ENCODE measurements at regions not wholly inside any gene's neighbourhood (a gene's known extent, or its start where the extent isn't known, plus 50 kb on each side); places are given as distances from the start of the nearest gene placed in this dataset.

DNA sequence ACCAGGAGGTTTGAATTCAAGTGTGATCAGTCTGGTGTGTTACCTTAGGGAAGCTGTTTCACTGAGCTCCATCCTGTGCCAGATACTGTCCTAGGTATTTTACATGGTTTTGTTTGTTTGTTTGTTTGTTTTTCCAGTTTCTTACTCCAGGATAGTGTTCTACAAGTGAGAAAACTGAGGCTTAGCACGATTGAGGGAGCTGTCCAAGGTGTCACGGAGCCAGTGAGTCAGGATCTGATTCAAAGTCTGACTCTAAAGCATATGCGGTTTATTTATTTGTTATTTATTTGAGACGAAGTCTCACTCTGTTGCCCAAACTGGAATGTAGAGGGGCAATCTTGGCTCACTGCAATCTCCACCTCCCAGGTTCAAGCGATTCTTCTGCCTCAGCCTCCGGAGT lies 79.7 kb upstream of the GNG2 start:
- TF ChIP-seq POLR2AphosphoS5 (IDR thresholded peaks at IDR 0.05; ENCODE audit: low read depth, low read length), result no peak
- no peak for TF ChIP-seq SIN3A (IDR thresholded peaks at IDR 0.05; ENCODE audit: borderline replicate concordance, insufficient read depth, low read length)
- TF ChIP-seq FOXP2 (optimal IDR thresholded peaks at IDR 0.05; ENCODE audit: borderline replicate concordance, extremely low read depth, extremely low read length, insufficient read depth), result no peak
- no peak for TF ChIP-seq TAF1 (IDR thresholded peaks at IDR 0.05; ENCODE audit: borderline replicate concordance, insufficient read depth, low read length)
- TF ChIP-seq REST (IDR thresholded peaks at IDR 0.05; ENCODE audit: insufficient read depth in 1 of 2, low read depth in 2 of 2, low read length in 2 of 2), result peak; percentile 70 to 89

DNA sequence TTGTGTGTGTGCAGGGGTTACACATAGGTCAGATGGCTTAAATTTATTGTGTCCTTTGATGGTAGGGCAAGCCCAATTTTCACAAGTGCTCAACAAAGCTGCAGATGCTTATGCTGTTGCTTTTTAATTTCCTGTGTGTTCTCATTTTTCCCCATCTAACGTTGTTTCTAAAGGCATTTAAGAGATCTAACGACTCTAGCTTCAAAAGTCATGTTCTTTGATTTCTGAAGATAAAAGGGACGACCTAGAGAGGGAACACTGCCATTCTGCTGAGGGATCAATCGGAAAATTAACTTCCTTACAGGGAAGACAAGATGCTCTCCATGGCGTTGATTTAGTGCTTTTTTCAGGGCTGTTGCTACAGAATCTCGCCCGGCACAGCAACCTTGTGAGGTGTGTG lies 79.0 kb upstream of the GNG2 start:
- TF ChIP-seq REST (IDR thresholded peaks at IDR 0.05; ENCODE audit: insufficient read depth in 1 of 2, low read depth in 2 of 2, low read length in 2 of 2), result no peak
- no peak for TF ChIP-seq TAF1 (IDR thresholded peaks at IDR 0.05; ENCODE audit: borderline replicate concordance, insufficient read depth, low read length)
- no peak for TF ChIP-seq SIN3A (IDR thresholded peaks at IDR 0.05; ENCODE audit: borderline replicate concordance, insufficient read depth, low read length)
- TF ChIP-seq FOXP2 (optimal IDR thresholded peaks at IDR 0.05; ENCODE audit: borderline replicate concordance, extremely low read depth, extremely low read length, insufficient read depth), result no peak
- TF ChIP-seq POLR2AphosphoS5 (IDR thresholded peaks at IDR 0.05; ENCODE audit: low read depth, low read length), result no peak

- TF ChIP-seq SIN3A (IDR thresholded peaks at IDR 0.05; ENCODE audit: borderline replicate concordance, insufficient read depth, low read length) (no peak), POLR2AphosphoS5 (IDR thresholded peaks at IDR 0.05; ENCODE audit: low read depth, low read length) (no peak), REST (IDR thresholded peaks at IDR 0.05; ENCODE audit: insufficient read depth in 1 of 2, low read depth in 2 of 2, low read length in 2 of 2) (no peak), TAF1 (IDR thresholded peaks at IDR 0.05; ENCODE audit: borderline replicate concordance, insufficient read depth, low read length) (no peak)
Measured at GRCh38 chr14:51782435-51782834, 78.0 kb upstream of the GNG2 start.

DNA sequence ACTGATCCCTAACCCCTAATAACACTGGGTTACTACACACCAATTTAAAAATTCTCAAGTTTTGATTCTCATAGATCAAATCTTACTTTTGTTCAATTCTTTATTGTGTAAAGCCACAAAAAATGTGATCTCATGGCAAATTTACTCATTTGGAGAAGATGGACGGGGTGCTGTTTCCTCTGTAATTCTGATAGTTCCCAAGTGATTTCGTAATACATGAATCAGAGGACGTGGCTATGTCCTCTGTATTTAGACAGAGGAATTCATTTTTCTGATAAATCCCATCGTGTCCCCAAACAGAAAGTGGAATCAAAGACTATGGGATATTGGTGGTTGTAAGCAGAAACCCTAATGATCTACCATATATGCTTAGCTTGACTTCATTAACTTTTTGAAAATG lies 76.6 kb upstream of the GNG2 start:
- no peak for TF ChIP-seq SIN3A (IDR thresholded peaks at IDR 0.05; ENCODE audit: borderline replicate concordance, insufficient read depth, low read length)
- no peak for TF ChIP-seq FOXP2 (optimal IDR thresholded peaks at IDR 0.05; ENCODE audit: borderline replicate concordance, extremely low read depth, extremely low read length, insufficient read depth)
- no peak for TF ChIP-seq POLR2AphosphoS5 (IDR thresholded peaks at IDR 0.05; ENCODE audit: low read depth, low read length)
- TF ChIP-seq TAF1 (IDR thresholded peaks at IDR 0.05; ENCODE audit: borderline replicate concordance, insufficient read depth, low read length), result no peak
- no peak for TF ChIP-seq REST (IDR thresholded peaks at IDR 0.05; ENCODE audit: insufficient read depth in 1 of 2, low read depth in 2 of 2, low read length in 2 of 2)

DNA sequence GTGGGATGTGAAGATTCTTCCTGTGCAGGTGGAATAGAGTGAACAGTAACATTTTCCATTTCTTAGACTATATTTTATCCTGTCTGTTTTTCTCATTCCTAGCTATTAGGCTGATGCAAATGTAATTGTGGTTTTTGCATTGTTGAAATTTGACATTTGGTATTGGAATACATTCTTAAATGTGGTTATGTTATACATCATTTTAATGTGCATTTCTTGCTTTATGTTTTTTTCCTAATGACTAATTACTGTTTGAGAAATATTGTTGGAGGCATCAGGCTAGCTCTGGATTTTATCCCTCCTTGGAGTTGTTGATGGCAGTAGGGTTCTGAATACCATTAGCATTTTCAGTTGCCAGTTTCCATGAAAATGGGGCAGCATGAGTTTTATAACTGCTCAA lies 75.9 kb upstream of the GNG2 start:
- TF ChIP-seq SIN3A (IDR thresholded peaks at IDR 0.05; ENCODE audit: borderline replicate concordance, insufficient read depth, low read length) (no peak), TAF1 (IDR thresholded peaks at IDR 0.05; ENCODE audit: borderline replicate concordance, insufficient read depth, low read length) (no peak), FOXP2 (optimal IDR thresholded peaks at IDR 0.05; ENCODE audit: borderline replicate concordance, extremely low read depth, extremely low read length, insufficient read depth) (no peak), REST (IDR thresholded peaks at IDR 0.05; ENCODE audit: insufficient read depth in 1 of 2, low read depth in 2 of 2, low read length in 2 of 2) (no peak), POLR2AphosphoS5 (IDR thresholded peaks at IDR 0.05; ENCODE audit: low read depth, low read length) (no peak)

Measured in PFSK-1 (cell line).